GM12875 (cell line): ENCODE measurements at regions not wholly inside any gene's neighbourhood (a gene's known extent, or its start where the extent isn't known, plus 50 kb on each side); places are given as distances from the start of the nearest gene placed in this dataset.

Experiments
- H3K4me3 ChIP-seq: one replicate; pipeline ENCODE4 v1.5.1; 2011; ENCODE audit warnings: low read depth, low read length, control low read depth
- TF ChIP-seq, protein P1 (sequence below): IDR thresholded peaks from 2 replicates; pipeline ENCODE4 v1.5.1; 2011; ENCODE audit warnings: low read depth, mild to moderate bottlenecking, control low read depth, inconsistent platforms, low read length, moderate library complexity, borderline replicate concordance; ENCODE audit not compliant: insufficient read depth

DNA sequence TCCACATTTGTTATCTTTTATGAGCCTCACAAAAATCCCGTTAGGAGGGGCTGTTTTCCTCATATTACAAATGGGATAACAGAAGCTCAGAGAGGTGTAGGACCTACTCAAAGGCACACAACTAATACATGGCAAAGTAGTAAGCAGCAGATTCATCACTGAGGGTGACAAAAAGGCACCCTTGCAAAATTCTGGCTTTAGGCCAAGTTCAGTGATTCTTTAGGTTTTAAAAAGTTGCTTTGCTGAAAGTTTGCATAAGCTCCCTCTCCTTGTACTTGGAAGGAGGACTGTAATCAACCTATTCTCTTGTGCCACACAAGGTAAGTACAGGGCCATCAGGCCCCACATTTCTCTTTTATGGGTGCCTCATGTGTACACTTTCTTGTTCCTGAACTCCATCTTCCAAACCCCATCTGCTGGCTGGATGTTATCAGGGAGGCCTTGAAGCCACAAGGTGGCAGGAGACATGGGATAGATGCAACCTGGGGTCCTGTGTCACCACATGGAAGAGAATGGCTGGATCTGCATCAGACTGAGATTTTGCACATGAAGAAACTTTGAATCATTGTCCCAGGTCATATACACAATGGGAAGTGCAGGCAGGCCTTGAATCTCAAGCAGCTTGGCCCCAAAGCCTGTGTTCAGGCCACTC lies 311.6 kb downstream of the MSX2 start:
- H3K4me3 ChIP-seq: no peak overlapping the region
- TF ChIP-seq, protein P1, sequence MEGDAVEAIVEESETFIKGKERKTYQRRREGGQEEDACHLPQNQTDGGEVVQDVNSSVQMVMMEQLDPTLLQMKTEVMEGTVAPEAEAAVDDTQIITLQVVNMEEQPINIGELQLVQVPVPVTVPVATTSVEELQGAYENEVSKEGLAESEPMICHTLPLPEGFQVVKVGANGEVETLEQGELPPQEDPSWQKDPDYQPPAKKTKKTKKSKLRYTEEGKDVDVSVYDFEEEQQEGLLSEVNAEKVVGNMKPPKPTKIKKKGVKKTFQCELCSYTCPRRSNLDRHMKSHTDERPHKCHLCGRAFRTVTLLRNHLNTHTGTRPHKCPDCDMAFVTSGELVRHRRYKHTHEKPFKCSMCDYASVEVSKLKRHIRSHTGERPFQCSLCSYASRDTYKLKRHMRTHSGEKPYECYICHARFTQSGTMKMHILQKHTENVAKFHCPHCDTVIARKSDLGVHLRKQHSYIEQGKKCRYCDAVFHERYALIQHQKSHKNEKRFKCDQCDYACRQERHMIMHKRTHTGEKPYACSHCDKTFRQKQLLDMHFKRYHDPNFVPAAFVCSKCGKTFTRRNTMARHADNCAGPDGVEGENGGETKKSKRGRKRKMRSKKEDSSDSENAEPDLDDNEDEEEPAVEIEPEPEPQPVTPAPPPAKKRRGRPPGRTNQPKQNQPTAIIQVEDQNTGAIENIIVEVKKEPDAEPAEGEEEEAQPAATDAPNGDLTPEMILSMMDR: no peak

GRCh38 chr5:175034924-175035323 lies 310.5 kb downstream of the MSX2 start:
- H3K4me3 ChIP-seq: no peak overlapping the region
- TF ChIP-seq, protein P1: no peak

DNA sequence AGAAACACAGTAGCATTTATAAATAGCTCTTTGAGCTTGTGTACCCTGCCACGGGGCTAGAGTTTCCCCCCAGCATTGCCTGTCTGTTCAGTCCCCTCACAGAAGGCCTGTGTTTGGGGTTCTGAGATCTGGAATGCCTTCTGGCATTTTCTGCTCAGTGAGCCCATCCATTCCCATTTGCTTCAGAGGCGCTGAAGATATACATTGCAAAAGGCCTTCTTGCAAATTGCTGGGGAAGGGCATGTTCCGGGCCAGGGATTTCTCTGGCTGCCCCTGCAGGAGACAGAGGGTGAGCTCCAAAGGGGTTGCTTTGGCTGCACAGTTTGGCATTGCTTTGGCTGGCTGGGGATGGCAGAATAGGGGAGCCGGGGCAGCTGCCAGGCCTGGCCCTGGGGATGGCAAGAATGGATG lies 308.4 kb downstream of the MSX2 start:
- H3K4me3 ChIP-seq: no peak overlapping the region
- TF ChIP-seq, protein P1: no peak

GRCh38 chr5:175032013-175032412 lies 307.6 kb downstream of the MSX2 start:
- TF ChIP-seq, protein P1: no peak
- H3K4me3 ChIP-seq: no peak overlapping the region

GRCh38 chr5:175027390-175027789 lies 303.0 kb downstream of the MSX2 start:
- TF ChIP-seq, protein P1: no peak

GRCh38 chr5:175025077-175025476 lies 300.7 kb downstream of the MSX2 start:
- no peak overlapping the region for H3K4me3 ChIP-seq

More at GRCh38 chr5:175027390-175027789, 303.0 kb downstream of the MSX2 start:
- no peak overlapping the region for H3K4me3 ChIP-seq

More at GRCh38 chr5:175025077-175025476, 300.7 kb downstream of the MSX2 start:
- TF ChIP-seq, protein P1: no peak
